Stimulated activated CD4-positive, alpha-beta T cell treated with anti-CD3 and anti-CD28 coated beads, Interleukin-1b, Interleukin-23, amount 100 ng/mL, for 1 hour (primary cell): ENCODE measurements at regions not wholly inside any gene's neighbourhood (a gene's known extent, or its start where the extent isn't known, plus 50 kb on each side); places are given as distances from the start of the nearest gene placed in this dataset.

Source experiments
- DNase-seq, 2 donors: peaks; one replicate each; pipeline ENCODE4 v3.0.0-alpha.2; 2020; ENCODE audit warnings: low read depth in 2 of 2

GRCh38 chr3:102081572-102082289 is 232.4 kb downstream of the NFKBIZ start:
- no peak for DNase-seq

DNA sequence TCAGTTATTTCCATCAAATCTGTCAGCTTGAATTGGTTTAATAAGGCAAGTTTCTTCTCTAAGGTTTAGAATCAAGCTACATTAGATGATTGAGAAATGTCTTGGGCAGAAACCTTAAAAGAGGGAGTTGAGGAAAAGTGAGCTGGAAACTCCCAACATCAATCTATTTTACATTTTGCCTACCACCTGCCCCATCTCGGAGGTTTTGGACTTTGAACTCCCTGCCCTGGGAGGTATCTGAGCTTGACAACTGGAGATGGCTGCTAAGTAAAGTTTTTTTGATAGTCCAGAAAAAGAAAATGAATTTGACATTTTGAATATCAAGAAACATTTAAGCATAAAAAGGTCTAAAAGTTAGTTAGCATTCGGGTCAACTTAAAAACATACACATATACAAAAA is 234.2 kb downstream of the NFKBIZ start:
- DNase-seq: no peak

GRCh38 chr3:102084006-102084405 is 234.7 kb downstream of the NFKBIZ start:
- no peak for DNase-seq

DNA sequence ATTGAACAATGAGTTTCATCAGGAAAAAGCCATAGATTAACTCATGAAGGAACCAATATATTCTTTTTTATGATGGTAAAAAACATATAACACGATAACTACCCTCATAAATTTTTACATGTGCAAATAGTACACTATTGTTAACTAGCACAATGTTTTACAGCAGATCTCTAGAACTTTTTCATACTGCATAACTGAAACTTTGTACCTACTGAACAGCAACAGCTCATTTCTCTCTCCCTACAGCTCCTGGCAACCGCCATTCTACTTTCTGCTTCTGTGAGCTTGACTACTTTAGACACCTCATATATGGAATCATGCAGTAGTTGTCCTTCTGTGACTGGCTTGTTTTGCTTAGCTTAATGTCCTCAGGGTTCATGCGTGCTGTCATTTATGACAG is 235.4 kb downstream of the NFKBIZ start:
- no peak for DNase-seq

DNA sequence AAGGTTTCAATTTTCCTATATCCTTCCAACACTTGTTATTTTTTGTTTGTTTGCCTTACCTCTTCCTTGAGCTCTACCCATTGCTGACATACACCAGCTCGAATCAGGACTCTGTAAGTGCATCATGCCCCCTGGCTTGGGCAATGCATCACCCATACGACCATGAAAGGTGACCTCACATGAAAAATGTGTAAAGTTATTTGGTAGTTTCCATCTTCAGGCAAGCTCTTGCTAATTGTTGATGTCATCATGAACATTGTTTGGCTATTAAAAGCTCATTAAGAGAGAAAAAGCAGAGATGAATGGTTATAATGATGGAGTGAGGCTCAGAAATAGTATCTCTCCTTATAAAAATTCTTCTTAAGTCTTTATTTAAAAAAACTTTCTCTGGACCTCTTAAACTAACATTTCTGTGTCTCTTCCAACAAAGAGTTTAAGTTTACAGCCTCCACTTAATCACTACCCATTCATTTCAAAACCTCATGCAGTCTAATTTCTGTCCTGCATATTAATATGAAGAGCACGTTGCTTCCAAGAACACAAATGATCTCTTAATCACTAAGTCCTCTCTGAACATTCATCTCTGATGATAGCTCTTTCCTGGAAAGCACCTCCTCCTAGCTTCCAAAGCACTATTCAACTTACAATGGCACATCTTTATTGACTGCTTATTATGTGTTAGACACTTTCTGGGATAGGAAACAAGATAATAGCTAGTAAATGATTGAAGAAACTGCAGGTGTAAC is 236.3 kb downstream of the NFKBIZ start:
- DNase-seq: no peak

GRCh38 chr3:102087236-102087635 is 237.9 kb downstream of the NFKBIZ start:
- DNase-seq: no peak

GRCh38 chr3:102089239-102089638 is 239.9 kb downstream of the NFKBIZ start:
- DNase-seq: no peak

DNA sequence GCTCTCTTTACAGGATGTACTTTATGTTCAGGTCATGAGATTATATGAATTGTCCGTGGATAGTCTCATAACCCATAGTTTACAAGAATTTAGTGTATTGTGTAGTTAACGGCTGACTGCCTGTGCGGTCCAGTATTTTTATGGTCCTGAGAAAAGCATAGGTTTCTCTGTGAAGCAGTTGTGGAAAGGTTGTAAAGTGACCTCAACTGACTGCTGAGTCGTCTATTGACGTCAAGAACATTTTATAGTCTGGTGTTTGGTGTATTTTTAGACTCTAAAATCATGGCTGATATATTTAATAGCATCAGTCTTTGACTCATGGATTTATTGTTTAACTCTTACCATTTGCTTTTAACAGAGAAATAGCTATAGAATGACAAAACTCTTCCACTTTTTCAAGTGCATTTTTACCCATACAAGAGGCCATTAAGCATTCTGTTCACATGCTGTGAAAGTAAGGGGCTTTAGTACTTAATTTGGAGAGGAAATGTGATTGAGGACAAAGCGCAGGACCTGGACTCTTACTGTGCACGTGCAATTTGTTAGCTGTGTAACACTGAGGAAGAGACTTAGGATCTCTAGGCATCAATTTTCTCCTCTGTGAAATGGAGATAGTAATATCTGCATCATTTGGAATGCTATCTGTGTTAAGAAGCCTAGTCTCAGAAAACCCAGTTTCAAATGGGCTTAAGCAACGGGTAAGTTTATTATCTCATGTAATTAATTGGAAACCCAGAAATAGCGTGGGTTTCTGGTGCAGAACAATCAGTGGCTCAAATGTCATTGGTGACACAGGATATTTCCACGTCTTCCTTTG is 240.8 kb downstream of the NFKBIZ start:
- DNase-seq: no peak

GRCh38 chr3:102090721-102091045 is 241.4 kb downstream of the NFKBIZ start:
- no peak for DNase-seq

- DNase-seq: no peak
Observed at GRCh38 chr3:102091358-102091757, 242.0 kb downstream of the NFKBIZ start.

DNA sequence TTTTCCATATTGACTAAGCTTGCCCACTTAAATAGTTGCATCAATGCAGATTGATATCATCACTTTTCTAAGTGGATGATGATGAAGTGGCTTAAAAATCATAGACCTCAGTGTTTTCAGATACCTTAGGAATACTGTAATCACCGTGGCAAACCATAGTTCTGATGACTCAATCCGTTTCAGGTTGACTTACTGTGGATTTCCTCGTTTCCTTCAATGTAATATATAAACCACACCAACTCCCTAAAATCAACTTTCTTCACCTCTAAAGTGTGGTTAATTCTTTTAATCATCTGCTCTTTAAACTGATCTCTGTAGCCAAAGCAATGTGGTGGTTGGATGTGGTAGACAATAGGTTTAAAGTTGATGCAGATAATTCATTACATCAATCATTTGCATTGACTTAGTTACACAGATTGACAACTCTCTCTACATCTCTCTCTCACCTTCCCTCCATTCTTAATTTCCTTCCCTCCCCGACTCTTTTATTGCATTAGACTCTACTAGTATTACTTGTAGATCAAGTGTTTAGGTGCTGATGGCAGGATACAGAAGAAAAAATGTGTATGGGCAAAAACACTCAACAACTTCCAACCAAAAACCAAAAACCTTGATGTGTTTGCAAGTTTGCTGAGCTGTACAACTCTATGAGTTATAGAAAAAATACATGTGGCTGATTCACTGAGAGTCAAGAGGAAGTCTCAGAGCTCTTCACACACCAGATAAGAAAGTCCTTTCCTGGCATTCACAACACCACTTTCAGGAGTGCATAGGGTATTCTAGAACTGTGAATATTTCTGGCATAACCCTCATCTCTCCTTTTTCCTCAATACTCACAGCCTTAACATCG is 243.5 kb downstream of the NFKBIZ start:
- no peak for DNase-seq

GRCh38 chr3:102094506-102094905 is 245.2 kb downstream of the NFKBIZ start:
- DNase-seq: no peak

DNA sequence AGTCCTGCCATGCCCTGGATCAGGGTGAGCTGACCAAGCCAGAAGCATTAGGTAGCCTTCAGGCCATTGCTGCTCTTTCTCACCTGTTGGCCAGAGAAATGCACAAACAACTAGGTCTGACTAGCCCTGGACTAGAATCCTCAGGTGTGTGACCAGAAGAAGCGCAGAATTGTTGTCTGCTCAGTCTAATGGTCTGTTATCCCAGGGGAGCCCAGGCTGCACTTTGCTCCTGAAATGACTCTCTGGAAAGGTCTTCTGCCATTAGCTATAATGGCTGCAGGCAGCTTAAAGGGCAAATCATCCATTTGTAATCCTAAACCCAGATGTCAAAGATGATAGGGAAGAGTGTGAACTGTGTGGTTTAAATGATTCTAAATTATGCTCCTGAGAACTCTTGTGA is 246.1 kb downstream of the NFKBIZ start:
- no peak for DNase-seq

- no peak for DNase-seq
Observed at GRCh38 chr3:102096066-102096465, 246.8 kb downstream of the NFKBIZ start.

DNA sequence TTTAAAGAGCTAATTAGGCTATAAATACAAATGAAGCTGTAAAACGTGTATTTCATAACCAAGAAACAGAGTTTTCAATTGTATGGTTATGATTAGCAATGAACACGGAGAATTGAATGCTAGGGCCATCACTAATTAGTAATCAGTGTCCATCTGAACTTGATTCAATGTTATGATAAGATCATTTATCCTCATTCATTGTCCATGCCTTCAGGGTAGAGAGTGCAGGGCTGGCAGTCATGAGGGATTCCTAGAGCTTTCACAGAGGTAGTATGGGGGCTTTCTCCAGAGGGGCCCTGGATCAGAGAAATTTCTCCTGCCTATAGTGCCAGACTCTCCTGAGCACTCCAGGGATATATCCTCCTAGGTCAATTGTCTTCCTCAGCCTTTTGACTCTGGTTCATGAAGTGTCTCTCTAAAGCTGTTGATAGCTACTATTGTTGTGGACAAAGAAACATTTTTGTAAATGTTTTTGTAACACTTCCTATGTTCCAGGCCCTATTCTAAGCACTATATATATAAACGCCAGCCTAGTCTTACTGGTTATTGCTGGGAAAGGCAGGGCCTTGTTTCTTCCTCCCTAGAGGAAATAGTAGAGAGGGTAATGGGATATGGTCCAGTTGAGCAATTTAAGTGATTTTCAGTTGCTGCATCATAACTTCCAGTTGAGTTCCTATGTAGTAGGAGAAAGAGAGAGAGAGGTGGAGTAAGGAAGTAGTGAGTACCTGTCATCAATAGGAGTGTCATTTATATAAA is 249.0 kb downstream of the NFKBIZ start:
- no peak for DNase-seq

- no peak for DNase-seq
Observed at GRCh38 chr3:102099913-102100312, 250.6 kb downstream of the NFKBIZ start.

- no peak for DNase-seq
Observed at GRCh38 chr3:102102394-102102793, 253.1 kb downstream of the NFKBIZ start.

GRCh38 chr3:102104033-102104432 is 254.7 kb downstream of the NFKBIZ start:
- no peak for DNase-seq

- no peak for DNase-seq
Observed at GRCh38 chr3:102105193-102105592, 255.9 kb downstream of the NFKBIZ start.

DNA sequence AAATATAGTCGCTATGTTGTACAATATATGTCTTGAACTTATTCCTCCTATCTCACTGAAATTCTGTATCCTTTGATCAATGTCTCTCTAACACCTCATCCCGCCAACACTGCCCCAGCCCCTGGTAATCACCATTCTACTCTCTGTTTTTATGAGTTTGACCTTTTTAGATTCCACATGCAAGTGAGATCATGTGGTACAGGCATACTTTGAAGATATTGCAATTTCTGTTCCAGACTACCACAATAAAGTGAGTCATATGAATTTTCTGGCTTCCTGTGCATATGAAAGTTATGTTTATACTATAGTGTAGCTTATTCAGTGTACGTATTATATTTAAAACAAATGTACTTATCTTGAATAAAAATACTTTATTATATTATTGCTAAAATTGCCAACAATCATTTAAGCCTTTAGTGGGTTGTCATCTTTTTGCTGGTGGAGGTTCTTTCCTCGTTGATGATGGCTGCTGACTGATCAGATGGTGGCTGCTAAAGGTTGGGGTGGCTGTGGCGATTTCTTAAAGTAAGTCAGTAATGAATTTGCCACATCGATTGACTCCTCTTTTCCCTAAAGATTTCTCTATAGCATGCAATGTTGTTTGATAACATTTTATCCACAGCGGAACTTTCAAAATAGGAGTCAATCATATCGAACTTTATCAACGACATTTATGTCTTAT is 257.2 kb downstream of the NFKBIZ start:
- DNase-seq: peak in 1 of 2 donors; percentile 18
